Prostate gland (tissue), 2 donors: ENCODE measurements at regions not wholly inside any gene's neighbourhood (a gene's known extent, or its start where the extent isn't known, plus 50 kb on each side); places are given as distances from the start of the nearest gene placed in this dataset.
"Not testable (repeated sequence)": the region's sequence is repeated elsewhere in the genome, so short reads cannot be mapped to it uniquely, and the experiment has no call there.

ENCODE experiments used
- DNase-seq: peaks from one replicate; pipeline ENCODE4 v3.0.0-alpha.2; 2019; ENCODE audit warnings: low spot score
- H3K27ac ChIP-seq, 2 donors: fragments of 200-600 bp; sonication (generic); 2 replicates each; pipeline ENCODE4 v1.5.1; 2017 to 2019
- H3K27me3 ChIP-seq: fragments of 200-600 bp; sonication (generic); replicated peaks from 2 replicates; pipeline ENCODE4 v1.5.1; 2019; ENCODE audit not compliant: insufficient read depth
- H3K36me3 ChIP-seq, 2 donors: fragments of 200-600 bp; sonication (generic); 1 replicate in 1 of 2; 2 replicates in 1 of 2; pipeline versions ENCODE4 v1.5.1 to v1.8.1; 2017 to 2019
- H3K4me1 ChIP-seq: fragments of 200-600 bp; sonication (generic); replicated peaks from 2 replicates; pipeline ENCODE4 v1.5.1; 2019
- H3K4me3 ChIP-seq, 2 donors: fragments of 200-600 bp; sonication (generic); 2 replicates each; pipeline ENCODE4 v1.5.1; 2017 to 2019
- H3K9me3 ChIP-seq: fragments of 200-600 bp; sonication (generic); 2 replicates; pipeline ENCODE4 v1.5.1; 2017
- POLR2A ChIP-seq: fragments of 450-650 bp; IDR thresholded peaks from one replicate; pipeline ENCODE4 v1.6.1; 2016; ENCODE audit warnings: antibody characterized with exemption, mild to moderate bottlenecking
- POLR2AphosphoS5 ChIP-seq: sonication (generic); formaldehyde crosslinking; IDR thresholded peaks from one replicate; pipeline ENCODE4 v1.6.1; 2017; ENCODE audit warnings: antibody characterized with exemption
- WGBS: methylation state at CpG from one replicate; pipeline ENCODE4 v1.1.5; 2018; 5-methylcytosine and 5-hydroxymethylcytosine counted together
- intact Hi-C: fragments of 100-400 bp; cut with DNase I; formaldehyde crosslinking; loops from one replicate; pipeline ENCODE4 v1.14.2; 2022
- TF ChIP-seq, protein P1 (sequence below), 4 experiments: fragments of 200-600 bp in 2 of 4; fragments of 450-650 bp in 2 of 4; sonication (generic) in 2 of 4; IDR thresholded peaks; 1 replicate in 3 of 4; 2 replicates in 1 of 4; pipeline ENCODE4 v1.5.1; 2016 to 2019; ENCODE audit warnings: antibody characterized with exemption in 4 of 4, mild to moderate bottlenecking in 2 of 4, moderate library complexity in 2 of 4

DNA sequence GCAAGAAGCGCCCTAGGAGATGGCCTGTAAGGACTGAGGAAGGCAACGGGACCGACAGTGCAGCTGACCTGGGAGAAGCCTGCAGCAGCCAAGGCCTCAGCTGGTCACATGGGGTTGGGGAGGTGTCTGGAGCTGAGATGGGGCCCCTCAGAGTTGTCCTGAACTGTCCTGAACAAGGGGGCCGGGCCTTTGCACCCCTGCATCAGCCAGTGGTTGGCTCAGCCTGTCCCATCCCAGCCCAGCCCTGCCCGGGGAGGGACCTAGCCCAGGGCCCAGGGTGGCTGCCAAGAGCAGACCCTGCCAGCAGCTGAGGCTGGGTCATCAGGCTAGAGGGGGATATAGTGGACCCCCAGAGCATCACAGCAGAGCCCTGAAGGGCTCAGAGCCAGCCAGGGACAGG, 122.8 kb upstream of the PPP1R26 start:
- Histone ChIP-seq H3K4me1 (no peaks in the 10 kb centered on the region), H3K36me3 (no peaks in the 10 kb centered on the region), H3K4me3 (no peak overlapping the region), H3K27me3 (no peaks in the 10 kb centered on the region), H3K27ac (no peak overlapping the region), H3K9me3 (no peaks in the 10 kb centered on the region)
- WGBS, result 90% methylated on average over 5 of the region's 5 CpGs
- no peak for DNase-seq
- TF ChIP-seq, protein P1, sequence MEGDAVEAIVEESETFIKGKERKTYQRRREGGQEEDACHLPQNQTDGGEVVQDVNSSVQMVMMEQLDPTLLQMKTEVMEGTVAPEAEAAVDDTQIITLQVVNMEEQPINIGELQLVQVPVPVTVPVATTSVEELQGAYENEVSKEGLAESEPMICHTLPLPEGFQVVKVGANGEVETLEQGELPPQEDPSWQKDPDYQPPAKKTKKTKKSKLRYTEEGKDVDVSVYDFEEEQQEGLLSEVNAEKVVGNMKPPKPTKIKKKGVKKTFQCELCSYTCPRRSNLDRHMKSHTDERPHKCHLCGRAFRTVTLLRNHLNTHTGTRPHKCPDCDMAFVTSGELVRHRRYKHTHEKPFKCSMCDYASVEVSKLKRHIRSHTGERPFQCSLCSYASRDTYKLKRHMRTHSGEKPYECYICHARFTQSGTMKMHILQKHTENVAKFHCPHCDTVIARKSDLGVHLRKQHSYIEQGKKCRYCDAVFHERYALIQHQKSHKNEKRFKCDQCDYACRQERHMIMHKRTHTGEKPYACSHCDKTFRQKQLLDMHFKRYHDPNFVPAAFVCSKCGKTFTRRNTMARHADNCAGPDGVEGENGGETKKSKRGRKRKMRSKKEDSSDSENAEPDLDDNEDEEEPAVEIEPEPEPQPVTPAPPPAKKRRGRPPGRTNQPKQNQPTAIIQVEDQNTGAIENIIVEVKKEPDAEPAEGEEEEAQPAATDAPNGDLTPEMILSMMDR (IDR thresholded peaks at IDR 0.05), result no peak
- TF ChIP-seq POLR2A (no peak), POLR2AphosphoS5 (no peak)
- intact Hi-C loops, result no loop called here

DNA sequence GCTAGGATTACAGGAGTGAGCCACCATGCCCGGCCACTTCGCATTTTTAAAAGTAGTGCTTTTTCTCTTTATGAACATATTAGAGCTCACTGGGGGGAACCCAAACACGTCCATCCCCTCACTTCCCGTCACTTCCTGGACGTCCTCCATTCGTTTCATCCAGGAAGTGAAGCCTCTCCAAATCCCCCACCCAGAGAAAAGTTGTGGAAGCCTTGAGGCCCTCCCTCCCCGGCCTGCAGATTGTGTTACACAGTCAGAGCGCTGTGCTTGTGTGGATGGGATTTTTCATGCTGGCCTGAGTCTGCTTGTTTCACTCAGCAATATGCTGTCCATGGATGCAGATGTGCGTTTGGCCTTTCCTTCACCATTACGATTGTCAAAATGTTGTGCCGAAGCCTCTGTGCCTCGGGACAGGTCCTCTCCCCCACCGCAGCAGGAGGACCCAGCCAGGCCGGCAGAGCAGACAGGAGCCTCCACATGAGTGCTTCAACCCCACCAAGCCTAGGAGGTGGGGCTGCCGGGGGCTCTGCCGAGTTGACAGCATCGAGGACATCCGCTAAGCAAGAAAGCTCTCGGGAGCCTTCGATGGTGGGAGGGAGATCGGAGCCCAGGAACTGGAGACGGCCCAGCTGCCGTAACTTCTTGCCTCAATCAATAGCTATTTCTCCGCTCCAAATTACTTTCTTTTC, 121.6 kb upstream of the PPP1R26 start:
- 65% methylated on average over 24 of the region's 24 CpGs for WGBS
- TF ChIP-seq POLR2AphosphoS5, result no peak
- TF ChIP-seq POLR2A, result no peak
- TF ChIP-seq, protein P1 (IDR thresholded peaks at IDR 0.05), result no peak
- Histone ChIP-seq H3K27me3 (no peaks in the 10 kb centered on the region), H3K27ac (no peak overlapping the region), H3K9me3 (no peaks in the 10 kb centered on the region), H3K4me1 (no peaks in the 10 kb centered on the region), H3K4me3 (no peak overlapping the region), H3K36me3 (no peaks in the 10 kb centered on the region)
- no peak for DNase-seq
- intact Hi-C loops, result no loop called here

DNA sequence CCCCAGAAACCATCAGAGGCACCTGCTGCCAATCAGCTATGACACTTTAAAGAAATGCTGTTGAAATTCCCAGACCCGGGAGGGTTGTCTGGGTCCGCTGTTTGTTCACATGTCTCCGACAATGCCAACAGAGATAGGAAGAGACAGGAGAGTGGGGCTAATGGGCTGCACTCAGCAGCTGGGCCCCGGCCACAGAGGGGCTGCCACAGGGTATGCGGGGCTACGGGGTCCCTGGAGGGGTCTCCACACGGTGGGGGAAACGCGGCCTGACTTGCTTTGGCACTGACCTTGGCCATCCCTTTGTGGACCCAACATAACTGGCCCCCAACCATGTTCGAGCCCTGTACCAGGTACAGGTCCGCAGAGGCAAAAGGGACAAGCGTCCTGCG, 121.0 kb upstream of the PPP1R26 start:
- H3K27ac ChIP-seq, result no peak overlapping the region
- H3K9me3 ChIP-seq, result no peaks in the 10 kb centered on the region
- TF ChIP-seq POLR2A (no peak), POLR2AphosphoS5 (no peak)
- TF ChIP-seq, protein P1 (IDR thresholded peaks at IDR 0.05), result no peak
- intact Hi-C loops, result no loop called here
- no peaks in the 10 kb centered on the region for H3K4me1 ChIP-seq
- DNase-seq, result no peak
- 83% methylated on average over 13 of the region's 13 CpGs for WGBS
- H3K27me3 ChIP-seq, result no peaks in the 10 kb centered on the region
- H3K36me3 ChIP-seq, result no peaks in the 10 kb centered on the region
- no peak overlapping the region for H3K4me3 ChIP-seq

DNA sequence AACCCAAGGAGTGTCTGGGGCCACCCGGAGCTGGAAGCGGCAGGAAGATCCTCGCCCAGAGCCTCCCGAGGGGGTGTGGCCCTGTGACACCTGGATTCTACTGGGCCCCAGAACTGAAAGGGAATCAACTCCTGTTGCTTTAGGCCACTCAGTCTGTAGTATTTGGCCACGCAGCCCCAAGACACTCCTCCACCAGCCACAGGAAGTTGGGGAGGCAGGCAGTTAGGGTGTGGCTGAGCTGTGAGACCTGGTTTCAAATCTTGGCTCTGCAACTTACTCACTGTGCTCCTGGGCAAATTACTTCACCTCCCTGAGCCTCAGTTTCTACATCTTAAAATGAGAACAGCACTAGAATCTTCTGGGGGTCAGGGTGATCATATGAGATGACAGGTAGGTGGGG, 119.8 kb upstream of the PPP1R26 start:
- H3K9me3 ChIP-seq, result no peaks in the 10 kb centered on the region
- H3K27me3 ChIP-seq, result no peaks in the 10 kb centered on the region
- no peak for TF ChIP-seq POLR2A
- TF ChIP-seq, protein P1 (IDR thresholded peaks at IDR 0.05), result no peak
- WGBS, result 91% methylated on average over 5 of the region's 5 CpGs
- intact Hi-C loops, result no loop called here
- no peak for DNase-seq
- H3K4me1 ChIP-seq, result no peaks in the 10 kb centered on the region
- no peak overlapping the region for H3K4me3 ChIP-seq
- H3K27ac ChIP-seq, result no peak overlapping the region
- H3K36me3 ChIP-seq, result no peaks in the 10 kb centered on the region

DNA sequence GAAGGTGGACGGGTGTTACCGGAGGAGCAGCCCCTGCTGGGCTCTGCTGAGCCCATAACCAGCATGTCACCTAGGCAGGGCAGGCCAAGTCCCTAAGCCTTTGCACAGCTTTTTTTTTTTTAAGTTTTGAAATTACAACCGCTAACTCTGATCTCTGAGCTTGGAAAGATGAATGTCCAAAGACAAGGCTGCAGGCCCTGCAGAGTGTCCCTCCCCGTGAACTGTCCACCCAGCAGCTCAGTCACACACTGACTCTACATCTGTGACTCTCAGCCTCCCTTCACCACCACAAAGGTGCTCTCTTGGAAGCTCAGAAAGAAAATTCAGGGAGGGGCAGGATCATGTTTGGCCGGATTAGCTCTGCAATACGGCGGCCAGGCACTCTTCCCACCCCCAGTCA, 119.0 kb upstream of the PPP1R26 start:
- WGBS, result 85% methylated on average over 7 of the region's 7 CpGs
- intact Hi-C loops, result no loop called here
- no peak overlapping the region for H3K4me3 ChIP-seq
- no peak overlapping the region for H3K27ac ChIP-seq
- H3K36me3 ChIP-seq, result no peaks in the 10 kb centered on the region
- no peaks in the 10 kb centered on the region for H3K27me3 ChIP-seq
- no peaks in the 10 kb centered on the region for H3K9me3 ChIP-seq
- no peak for DNase-seq
- no peaks in the 10 kb centered on the region for H3K4me1 ChIP-seq
- TF ChIP-seq, protein P1 (IDR thresholded peaks at IDR 0.05), result no peak
- TF ChIP-seq POLR2AphosphoS5, result no peak
- TF ChIP-seq POLR2A, result no peak

DNA sequence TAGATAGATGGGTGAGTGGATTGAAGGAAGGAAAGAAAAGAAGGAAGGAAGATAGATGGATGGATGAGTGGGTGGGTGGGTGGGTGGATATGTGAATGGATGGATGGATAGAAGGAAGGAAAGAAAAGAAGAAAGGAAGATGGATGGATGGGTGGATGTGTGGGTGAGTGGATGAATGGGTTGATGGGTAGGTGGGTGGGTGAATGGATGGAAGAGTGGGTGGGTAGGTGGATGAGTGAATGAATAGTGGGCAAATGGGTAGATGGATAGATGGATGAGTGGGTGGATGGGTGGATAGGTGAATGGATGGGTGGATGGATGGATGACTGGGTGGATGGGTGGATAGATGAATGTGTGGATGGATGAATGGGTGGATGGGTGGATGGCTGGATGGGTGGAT, 117.9 kb upstream of the PPP1R26 start:
- DNase-seq, H3K27me3 ChIP-seq, H3K4me1 ChIP-seq, H3K4me3 ChIP-seq, intact Hi-C loops, H3K27ac ChIP-seq, H3K36me3 ChIP-seq, H3K9me3 ChIP-seq: not testable (repeated sequence)
